ENCODE measurements at regions not wholly inside any gene's neighbourhood (a gene's known extent, or its start where the extent isn't known, plus 50 kb on each side); places are given as distances from the start of the nearest gene placed in this dataset.

GRCh38 chr1:14441302-14441741 is 157.2 kb upstream of the KAZN start:
- no peaks in the 10 kb centered on the region for H3K79me2 ChIP-seq (ENCODE audit: insufficient read depth, low read length)
- Mint-ChIP-seq H3K4me1 (no peaks in the 10 kb centered on the region), H3K27ac (no peak overlapping the region), H3K27me3 (ENCODE audit: low read depth in 3 of 3) (peaks cover 0 to 7% (median 4%) of the 10 kb centered on the region in 3 donors), H3K36me3 (no peaks in the 10 kb centered on the region), H3K9me3 (peaks cover 0 to 3% (median 0%) of the 10 kb centered on the region in 7 donors), H3K4me3 (no peak overlapping the region)
- no peaks in the 10 kb centered on the region for H3K36me3 ChIP-seq (replicated peaks in 1 of 2; ENCODE audit: control insufficient read depth in 1 of 2, insufficient read depth in 2 of 2, low read length in 2 of 2)
- no peak overlapping the region for H3K4me3 ChIP-seq (replicated peaks in 1 of 3; ENCODE audit: low read depth in 2 of 3, low read length in 3 of 3)
- H3K27ac ChIP-seq (ENCODE audit: low read depth in 1 of 2, low read length in 2 of 2): no peak overlapping the region
- no peaks in the 10 kb centered on the region for H3K9me3 ChIP-seq (replicated peaks in 1 of 2; ENCODE audit: control insufficient read depth in 1 of 2, insufficient read depth in 1 of 2, low read length in 2 of 2)
- no peak for TF ChIP-seq CTCF (IDR thresholded peaks at IDR 0.05)
- DNase-seq: no peak
- no peak overlapping the region for H2AFZ ChIP-seq (ENCODE audit: insufficient read depth, low read depth, low read length, poor library complexity, severe bottlenecking)
- no peaks in the 10 kb centered on the region for H3K4me1 ChIP-seq (ENCODE audit: control insufficient read depth in 1 of 2, insufficient read depth in 2 of 2, low read length in 2 of 2)
- 92% methylated on average over 6 of the region's 6 CpGs for WGBS (ENCODE audit: insufficient coverage)
- H3K27me3 ChIP-seq (ENCODE audit: control insufficient read depth in 2 of 2, insufficient read depth in 2 of 2, low read length in 2 of 2): no peaks in the 10 kb centered on the region
- no peak overlapping the region for H3K9ac ChIP-seq (ENCODE audit: insufficient read depth, low read length, poor library complexity, severe bottlenecking)
- intact Hi-C loops (cut with micrococcal nuclease): no loop called here
- no peak overlapping the region for H3K4me2 ChIP-seq (replicated peaks; ENCODE audit: extremely low read depth, low read length, poor library complexity, severe bottlenecking)
- no peaks in the 10 kb centered on the region for H4K20me1 ChIP-seq (ENCODE audit: insufficient read depth, low read length)

- peaks cover 2 to 7% (median 4%) of the 10 kb centered on the region in 3 donors for H3K27me3 Mint-ChIP-seq (ENCODE audit: low read depth in 3 of 3)
- Histone ChIP-seq H3K27me3 (ENCODE audit: control insufficient read depth in 2 of 2, insufficient read depth in 2 of 2, low read length in 2 of 2) (no peaks in the 10 kb centered on the region), H3K27ac (ENCODE audit: low read depth in 1 of 2, low read length in 2 of 2) (no peak overlapping the region), H3K79me2 (ENCODE audit: insufficient read depth, low read length) (no peaks in the 10 kb centered on the region), H2AFZ (ENCODE audit: insufficient read depth, low read depth, low read length, poor library complexity, severe bottlenecking) (no peak overlapping the region), H4K20me1 (ENCODE audit: insufficient read depth, low read length) (no peaks in the 10 kb centered on the region), H3K4me3 (replicated peaks in 1 of 3; ENCODE audit: low read depth in 2 of 3, low read length in 3 of 3) (no peak overlapping the region), H3K4me1 (ENCODE audit: control insufficient read depth in 1 of 2, insufficient read depth in 2 of 2, low read length in 2 of 2) (no peaks in the 10 kb centered on the region), H3K4me2 (replicated peaks; ENCODE audit: extremely low read depth, low read length, poor library complexity, severe bottlenecking) (no peak overlapping the region), H3K9ac (ENCODE audit: insufficient read depth, low read length, poor library complexity, severe bottlenecking) (no peak overlapping the region), H3K9me3 (replicated peaks in 1 of 2; ENCODE audit: control insufficient read depth in 1 of 2, insufficient read depth in 1 of 2, low read length in 2 of 2) (no peaks in the 10 kb centered on the region), H3K36me3 (replicated peaks in 1 of 2; ENCODE audit: control insufficient read depth in 1 of 2, insufficient read depth in 2 of 2, low read length in 2 of 2) (no peaks in the 10 kb centered on the region)
- H3K27ac Mint-ChIP-seq: no peak overlapping the region
- H3K4me3 Mint-ChIP-seq: no peak overlapping the region
- no peaks in the 10 kb centered on the region for H3K36me3 Mint-ChIP-seq
- WGBS (ENCODE audit: insufficient coverage): 85% methylated on average over 4 of the region's 4 CpGs
- H3K4me1 Mint-ChIP-seq: no peaks in the 10 kb centered on the region
- H3K9me3 Mint-ChIP-seq: peaks cover 0 to 3% (median 1%) of the 10 kb centered on the region in 7 donors
- no peak for TF ChIP-seq CTCF (IDR thresholded peaks at IDR 0.05)
- intact Hi-C loops (cut with micrococcal nuclease): no loop called here
- no peak for DNase-seq
Measured at GRCh38 chr1:14442669-14443068, 155.8 kb upstream of the KAZN start.
